ENCODE measurements at regions not wholly inside any gene's neighbourhood (a gene's known extent, or its start where the extent isn't known, plus 50 kb on each side); places are given as distances from the start of the nearest gene placed in this dataset.

GRCh38 chr5:171535162-171535561 lies 115.7 kb downstream of the FGF18 start:
- TF ChIP-seq CTCF (IDR thresholded peaks at IDR 0.05; ENCODE audit: low read depth, low read length) = no peak
- TF ChIP-seq EZH2phosphoT487 (IDR thresholded peaks at IDR 0.05; ENCODE audit: low read depth) = no peak
